ENCODE measurements at regions not wholly inside any gene's neighbourhood (a gene's known extent, or its start where the extent isn't known, plus 50 kb on each side); places are given as distances from the start of the nearest gene placed in this dataset.
"Not testable (repeated sequence)": the region's sequence is repeated elsewhere in the genome, so short reads cannot be mapped to it uniquely, and the experiment has no call there.

DNA sequence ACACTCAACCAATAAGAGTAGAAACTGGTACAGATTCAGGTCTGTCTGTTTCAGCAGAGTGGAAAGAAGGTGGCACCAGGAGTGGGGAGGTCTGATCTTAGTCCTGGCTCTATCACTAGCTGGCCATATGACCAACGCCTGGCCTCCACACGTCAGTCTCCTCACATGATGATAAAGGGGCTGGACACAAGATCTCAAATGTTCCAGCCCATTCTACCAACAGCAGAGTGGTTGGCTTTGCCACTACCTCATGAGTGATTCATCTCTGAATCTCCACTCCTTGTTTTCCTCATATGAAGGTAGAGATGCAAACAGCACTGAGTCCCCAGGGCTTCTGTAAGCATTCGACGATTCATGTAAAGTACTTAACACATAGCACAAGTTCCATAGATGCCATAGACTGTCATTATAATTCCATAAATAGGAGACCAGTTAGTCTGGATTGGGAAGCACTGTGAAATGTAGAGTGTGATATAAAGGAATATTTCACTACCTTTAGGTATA lies 281.9 kb upstream of the ASIC2 start:
- no peak for DNase-seq

DNA sequence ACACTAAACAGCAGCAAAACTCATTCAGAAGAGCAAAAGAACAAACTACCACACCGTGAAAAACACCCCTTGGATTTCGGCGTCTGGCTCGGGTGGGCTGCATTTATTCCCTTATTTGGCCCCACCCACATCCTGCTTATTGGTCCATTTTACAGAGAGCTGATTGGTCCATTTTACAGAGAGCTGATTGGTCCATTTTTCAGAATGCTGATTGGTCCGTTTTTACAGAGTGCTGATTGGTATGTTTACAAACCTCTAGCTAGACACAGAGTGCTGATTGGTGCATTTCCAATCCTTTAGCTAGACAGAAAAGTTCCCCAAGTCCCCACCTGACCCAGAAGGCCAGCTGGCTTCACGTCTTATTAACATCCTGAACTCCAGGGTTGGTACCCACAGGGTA lies 286.6 kb upstream of the ASIC2 start:
- not testable (repeated sequence) for DNase-seq

DNA sequence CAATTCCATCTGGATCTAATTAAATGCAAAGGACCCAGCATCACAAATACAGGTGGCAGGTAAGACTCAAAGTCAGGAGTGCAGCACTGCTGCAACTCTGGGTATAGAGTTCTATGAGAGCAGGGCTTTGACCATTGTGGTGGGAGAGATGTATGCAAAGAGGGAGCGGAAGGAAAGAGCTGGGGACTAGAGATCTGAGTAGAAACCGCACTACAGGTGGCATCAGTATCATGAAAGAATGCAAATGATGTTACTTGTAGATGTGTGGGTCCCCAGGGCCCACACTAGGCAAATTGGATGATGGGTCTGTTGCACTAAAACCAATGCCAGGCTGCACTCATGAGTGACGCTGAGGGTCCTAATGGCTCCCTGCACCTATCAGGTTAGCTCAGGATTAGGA lies 287.1 kb upstream of the ASIC2 start:
- DNase-seq = no peak

DNA sequence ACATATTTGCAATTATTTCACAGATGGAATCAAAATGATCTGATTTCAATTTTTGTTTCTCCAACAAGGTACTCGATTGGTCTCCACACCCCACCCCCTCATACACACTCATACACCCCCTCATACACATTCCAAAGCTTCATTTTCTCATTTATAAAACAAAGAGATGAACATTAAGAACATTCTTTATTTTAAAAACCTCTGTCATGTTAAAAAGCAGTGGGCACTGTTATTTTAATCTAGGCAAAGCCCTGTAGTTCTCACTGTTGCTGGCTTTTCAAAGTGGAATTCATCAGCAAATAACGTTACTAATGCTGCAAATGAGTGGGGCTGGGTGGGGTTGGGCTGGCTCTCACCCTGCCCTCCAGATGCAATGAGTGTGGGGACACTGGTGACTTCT lies 289.6 kb upstream of the ASIC2 start:
- no peak for DNase-seq

DNA sequence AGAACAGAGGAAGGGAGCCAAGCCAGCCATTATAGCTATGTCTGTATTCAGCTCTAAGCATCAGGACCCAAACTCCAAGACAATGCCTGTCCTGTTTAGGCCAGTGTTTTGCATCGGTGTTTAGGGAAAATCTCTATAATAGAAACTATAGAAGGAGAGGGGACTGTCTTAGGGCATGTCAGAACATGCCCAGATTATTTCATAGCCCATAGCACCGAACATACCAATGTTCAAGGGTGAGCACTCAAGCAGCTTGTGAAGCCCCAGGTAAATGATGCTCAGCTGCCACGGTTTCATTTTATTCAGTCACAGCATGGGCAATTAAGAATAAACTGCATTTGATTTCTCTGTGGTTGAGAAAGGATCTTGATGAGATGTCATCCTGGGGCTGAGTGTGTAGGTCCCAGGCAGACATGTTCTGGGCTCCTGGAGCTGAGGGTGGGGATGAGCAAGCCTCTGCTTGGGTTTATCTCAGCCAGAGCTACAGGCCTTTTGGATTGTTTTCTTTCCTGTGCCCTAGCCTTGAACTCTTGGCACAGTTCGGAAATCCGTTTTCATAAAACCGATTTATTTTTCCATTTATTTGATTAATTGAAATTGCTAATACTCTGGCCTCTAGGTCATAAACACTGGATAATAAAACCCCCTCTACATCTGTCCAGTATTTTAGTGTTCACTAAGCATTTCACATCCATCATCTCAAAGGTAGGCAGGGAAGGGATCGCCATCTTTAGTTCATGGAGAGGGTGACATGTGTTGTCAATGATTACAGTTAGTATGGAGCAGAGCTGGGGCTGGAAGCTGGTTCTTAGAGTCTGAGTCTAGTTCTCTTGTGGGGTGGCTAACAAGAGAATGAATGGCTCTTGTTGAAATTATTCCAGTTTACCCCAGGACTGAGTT lies 290.7 kb upstream of the ASIC2 start:
- no peak for DNase-seq

DNA sequence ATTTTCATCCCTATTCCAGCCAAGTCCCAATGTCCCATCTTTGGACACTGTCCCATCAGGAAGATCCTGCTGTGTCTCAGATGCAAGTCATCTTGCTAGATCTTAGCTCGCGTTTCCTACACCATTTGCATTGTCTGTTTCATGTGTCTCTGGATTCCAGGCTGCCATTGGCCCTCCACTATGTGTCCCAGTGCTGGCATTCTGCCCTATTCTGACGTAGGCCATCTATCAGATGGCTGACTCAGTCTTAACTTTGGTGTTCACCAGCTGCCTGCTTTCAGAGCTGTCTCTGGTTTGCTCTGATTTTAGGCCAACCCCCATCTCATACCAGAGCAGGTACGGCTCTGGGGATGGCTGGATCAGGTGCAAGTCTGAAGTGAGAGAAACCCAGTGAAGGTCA lies 300.9 kb upstream of the ASIC2 start:
- DNase-seq = no peak

DNA sequence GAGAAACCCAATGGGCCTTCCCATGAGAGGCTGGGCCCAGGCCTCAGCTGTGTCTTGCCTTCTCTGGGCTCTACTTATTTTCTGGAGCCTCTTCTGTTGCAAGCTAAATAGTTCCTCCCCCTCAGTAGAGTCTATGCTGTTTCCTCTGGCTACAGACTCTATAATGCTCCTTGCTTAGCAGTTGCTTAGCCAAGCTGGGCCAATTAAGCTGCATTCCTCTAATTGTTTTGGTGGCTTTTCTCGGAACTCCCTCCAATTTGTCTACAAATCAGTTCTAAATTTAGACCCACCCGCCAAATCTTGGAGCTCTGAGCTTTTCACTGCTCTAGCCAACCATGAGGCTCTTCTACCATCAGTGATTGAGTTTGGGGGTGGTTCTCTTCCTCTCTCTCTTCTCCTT lies 302.7 kb upstream of the ASIC2 start:
- DNase-seq = no peak

DNA sequence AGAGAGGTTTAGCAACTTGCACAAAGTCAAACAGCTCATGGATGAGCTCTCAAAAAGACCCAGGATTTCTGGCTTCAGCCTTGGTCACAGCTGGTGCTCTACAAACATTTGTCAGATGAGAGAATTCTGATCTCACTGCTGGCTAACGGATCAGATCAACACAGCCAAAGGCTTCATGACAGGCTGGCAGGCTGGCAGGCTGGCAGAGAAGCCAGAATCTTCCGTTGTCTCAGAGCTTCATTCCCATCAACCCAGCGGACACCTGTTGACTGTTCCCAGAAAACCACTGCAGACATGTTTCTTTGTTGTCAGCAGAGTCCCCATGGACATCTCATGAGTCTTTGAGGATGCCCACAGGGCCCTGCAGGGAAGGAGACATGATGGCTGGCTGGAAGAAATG lies 303.8 kb upstream of the ASIC2 start:
- no peak for DNase-seq

DNA sequence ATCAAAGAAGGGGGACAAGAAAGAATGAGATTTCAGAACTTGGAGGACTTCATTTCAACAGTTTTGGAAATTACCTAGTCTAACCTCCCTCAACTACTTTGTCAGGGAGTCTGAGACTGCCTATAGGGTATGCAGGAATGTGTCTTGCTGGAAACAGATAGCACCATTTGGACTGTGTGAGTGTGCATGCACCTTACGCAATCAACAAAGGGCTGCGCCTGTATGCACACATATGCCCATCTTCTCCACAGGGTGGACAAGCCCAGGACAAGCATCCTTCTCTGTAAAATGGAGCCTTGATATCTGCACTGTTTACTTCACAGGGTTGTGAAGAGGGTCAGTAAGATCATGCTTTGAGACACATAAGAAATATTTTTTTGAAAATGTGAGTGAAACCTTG lies 305.7 kb upstream of the ASIC2 start:
- no peak for DNase-seq

DNA sequence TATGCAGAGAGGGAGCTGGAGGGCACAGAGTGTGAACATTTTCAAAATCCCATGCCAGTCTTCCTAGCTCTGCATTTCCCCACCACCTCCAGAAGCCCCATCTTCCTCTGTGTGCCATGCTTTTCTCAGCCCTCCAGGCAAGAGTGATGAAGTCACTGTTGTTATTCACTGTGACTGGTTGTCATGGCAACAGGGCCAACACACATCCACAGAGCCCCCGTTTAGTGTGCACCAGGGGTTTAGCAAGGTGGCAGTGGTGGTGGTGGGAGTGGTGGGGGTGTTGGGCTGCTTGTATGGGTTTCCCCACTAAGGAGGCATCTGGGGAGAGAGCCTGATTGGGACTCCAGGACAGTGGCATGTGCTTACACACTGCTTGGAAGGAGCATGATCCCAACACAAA lies 309.9 kb upstream of the ASIC2 start:
- no peak for DNase-seq

DNA sequence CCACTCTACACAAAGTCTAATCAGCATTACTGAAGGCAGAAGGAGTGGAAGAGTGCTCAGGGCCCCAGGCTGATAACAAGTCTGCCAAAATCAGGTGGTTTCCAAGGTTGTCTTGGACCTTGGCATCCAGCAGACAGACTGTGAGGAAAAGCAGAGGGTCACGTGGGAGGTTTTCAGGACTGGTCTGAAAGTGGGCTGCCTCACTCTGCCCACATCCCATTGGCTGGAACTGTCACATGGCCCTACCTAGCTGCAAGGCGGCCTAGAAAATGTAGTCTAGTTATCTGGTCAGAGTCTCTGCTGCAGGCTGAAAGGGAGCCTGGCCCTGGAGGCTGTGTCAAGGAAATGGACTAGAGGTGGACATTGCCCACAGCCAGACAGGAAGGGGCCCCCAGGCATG lies 310.7 kb upstream of the ASIC2 start:
- DNase-seq = no peak

DNA sequence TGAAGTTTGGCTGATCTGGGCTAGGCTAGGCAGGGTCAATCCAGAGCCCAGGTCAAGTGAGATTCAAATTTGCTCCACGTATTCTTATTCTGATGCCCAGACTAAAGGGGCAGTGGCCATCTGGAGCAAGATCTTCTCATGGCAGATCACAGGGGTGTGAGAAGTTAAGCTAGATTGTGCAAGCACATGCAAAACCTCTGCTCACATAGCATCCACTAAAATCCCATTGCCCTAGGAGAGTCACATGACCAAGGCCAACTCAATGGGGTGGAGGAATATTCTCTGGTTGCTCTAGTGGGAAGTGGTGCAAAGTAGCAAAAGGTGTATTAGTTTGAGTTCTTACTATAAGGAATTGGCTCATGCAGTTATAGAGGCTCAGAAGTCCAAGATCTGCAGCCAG lies 318.4 kb upstream of the ASIC2 start:
- no peak for DNase-seq

DNA sequence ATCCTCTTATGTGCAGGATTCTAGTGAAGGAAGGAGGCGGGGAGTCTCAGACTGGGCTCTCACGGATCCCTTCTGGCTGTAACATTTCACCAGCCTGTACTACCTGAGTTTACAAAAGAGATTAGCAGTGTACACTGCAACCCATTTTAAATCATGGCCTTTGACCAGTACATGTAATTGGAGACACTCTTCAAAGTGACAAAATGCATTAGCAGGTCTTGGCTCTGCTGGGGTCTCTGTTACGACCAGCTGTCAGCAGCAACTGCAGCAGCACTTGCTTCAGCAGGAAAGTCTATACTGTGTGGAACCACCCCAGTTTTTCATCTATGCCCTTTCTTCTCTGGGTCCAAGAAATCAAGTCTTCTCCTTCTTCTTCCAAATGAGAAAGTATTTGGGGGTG lies 322.8 kb upstream of the ASIC2 start:
- no peak for DNase-seq

DNA sequence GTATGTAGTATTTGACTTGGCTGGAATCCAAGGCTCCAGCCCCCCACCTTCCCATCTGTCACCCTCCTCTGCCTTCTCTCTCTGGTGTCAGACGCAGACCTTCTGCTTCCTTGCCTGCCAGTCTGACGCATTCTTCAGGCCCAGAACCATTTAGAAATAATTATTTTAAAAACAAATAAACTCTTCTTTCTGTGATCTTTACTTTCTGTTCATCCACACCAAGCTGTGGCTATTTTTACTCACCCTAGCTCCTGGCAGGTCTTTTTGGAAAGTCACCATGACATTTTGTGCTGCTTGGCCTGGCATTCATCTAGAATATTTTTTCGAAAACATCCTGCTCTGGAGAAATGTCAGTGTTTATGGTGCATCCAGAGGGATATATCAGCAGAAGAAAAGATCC lies 330.7 kb upstream of the ASIC2 start:
- DNase-seq = no peak

DNA sequence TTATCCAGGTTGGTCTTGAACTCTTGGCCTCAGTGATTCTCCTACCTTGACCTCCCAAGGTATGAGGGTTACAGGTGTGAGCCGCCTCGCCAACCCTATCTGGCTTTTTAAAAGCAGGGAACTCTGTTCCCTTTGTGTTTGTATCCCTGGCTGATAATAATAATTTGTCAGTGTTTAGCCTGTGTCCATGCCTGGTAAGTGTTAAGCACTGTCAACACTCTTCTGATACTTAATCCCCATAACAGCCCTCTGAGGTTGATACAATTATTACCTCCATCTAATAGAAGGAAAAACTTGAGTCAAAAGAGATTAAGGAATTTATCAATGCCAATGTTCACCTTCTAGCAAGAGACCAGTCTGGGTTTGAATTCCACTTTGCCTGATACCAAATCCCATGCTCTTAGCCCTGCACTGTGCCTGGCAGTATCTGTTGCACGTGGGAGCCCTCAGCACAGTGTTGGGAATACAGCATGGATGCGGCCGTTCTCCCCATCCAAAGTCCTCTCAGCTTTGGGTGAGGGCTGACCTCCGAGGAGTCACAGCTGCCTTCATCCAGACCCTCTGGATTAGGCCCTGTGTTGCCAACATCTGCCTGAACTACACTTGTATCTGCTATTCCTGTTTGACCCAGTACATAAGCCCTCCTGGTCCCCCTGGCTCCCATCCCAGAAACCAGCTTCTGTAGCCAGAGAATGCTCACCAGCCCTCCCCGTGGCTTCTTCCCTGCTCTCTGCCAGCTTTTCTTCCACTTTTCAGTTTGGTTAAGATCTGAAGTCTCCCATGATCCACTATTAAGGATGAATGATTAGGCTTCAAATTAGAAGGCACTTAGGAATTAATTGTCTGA lies 335.6 kb upstream of the ASIC2 start:
- DNase-seq = no peak

DNA sequence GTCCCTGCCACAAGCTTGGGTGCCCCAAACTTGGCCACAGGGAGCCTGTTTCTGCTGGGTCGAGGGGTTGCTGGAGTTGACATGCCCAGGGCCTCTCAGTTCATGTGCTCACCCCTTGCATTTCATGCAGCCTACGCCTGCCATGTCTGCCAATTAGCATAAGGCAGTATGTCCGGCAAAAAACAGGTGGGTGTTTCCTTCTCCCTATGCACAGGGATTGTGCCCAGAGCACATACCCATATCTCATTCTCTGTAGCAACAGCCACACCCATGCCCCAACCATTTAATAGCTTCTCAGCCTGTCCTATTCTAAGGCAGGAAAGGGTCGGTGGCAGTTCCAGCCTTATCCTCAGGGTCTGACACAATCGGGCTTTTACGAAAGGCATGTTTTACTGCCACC lies 340.4 kb upstream of the ASIC2 start:
- DNase-seq = no peak

DNA sequence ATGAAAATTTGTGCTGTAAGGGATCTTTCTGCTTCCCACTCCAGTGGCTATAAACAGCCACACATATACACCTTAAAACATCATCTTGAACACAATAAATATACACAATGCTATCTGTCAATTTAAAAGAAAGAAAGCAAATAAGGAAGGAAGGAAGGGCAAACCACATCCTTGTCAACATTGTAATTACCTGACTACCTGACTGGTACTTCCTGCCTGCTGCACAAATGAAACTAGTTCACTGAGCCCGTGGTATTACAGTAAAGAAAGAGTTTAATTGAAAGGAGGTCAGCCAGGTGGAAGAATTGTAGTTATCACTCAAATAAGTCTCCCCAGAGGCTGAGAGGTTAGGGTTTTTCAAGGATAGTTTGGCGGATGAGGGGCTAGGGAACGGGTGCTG lies 344.4 kb upstream of the ASIC2 start:
- no peak for DNase-seq

DNA sequence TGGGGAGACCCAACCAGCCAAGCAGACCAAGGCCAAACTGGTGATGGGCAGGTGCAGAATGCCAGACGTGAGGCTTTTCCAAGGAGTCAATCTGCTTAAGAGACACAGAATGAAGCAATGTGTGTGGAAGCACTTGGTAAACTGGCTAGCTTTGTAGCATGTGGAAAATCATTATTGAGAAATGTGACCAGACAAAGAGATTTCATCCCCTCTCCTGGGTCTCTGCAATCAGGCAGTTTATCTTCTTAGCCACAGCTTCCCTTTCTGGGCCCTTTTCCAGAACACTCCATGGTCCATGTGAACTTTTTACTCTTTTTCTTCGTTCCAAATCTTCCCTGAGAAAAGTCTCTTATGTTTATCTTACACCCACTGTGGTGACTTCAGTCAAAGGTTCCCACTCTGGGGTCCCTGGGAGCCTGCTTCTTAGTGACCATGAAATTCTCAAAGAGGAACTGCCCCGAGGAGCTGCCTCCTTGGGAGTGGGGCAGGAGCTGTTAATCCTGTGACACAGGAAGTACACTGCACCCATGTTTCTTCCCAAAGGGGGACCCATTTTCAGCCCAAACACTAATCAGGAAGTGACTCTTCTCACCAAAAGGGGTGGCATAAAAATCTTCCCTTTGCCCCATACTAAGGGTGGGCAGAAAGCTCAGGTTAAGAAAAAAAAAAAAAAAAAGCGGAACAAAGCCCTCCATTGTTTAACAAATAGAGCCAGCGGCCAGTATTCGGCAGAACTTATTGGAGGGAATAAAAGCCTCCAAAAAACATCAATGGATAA lies 346.2 kb upstream of the ASIC2 start:
- no peak for DNase-seq

DNA sequence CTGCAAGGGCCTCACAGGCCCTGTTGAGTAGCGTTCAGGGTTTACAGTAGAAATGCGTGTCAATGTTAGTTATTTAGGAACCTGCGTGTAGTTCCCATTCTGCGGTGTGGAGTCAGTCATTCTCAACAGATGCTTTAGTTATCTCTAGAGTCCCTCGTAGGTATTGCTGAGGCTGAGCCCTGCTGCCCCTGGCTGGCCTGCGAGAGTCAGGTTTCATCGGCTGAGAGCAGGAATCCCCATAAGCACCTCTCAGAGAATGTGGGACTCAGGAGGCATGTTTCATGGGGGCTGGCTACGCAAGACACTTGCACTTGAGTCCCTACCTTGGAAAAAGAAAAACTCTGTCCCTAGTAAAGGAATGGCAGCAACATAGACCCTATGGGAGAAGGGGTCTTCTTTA lies 347.5 kb upstream of the ASIC2 start:
- no peak for DNase-seq

DNA sequence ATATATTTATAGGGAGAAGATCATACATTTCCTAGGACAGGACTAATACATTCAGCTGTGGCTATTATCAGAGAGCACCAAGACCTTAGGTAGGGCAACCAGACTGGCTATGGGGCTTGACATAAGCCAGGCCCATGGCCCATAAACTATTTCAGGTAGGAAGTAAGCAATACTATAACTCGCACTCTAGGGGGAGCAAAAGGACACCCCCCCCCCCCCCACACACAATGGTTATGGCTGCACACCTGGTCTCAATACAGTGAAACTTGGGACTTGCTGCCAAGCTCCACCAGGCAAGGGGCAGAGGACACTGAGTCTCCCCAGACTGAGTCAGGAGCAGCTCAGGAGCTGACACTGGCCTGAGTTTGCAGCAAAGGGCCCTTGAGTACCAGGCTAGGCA lies 348.9 kb upstream of the ASIC2 start:
- no peak for DNase-seq

DNA sequence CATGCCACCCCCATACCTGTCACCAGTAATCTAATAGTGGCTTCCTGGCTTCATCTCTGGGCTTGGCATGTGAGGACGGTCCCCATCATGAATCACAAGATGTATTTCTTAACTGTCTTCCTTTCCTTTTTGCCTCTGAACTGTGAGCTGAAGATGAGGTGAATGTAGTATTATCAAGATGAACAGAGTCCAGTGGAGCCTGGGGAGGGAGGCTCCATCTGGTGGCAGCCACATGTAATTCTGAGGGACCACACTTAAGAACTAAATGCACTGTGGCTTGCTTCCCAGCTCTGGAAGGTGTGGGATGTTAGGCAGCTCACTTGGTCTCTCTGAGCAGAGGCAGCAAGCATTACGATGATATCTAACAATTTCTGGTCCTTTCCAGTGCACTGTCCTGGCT lies 354.9 kb upstream of the ASIC2 start:
- no peak for DNase-seq

DNA sequence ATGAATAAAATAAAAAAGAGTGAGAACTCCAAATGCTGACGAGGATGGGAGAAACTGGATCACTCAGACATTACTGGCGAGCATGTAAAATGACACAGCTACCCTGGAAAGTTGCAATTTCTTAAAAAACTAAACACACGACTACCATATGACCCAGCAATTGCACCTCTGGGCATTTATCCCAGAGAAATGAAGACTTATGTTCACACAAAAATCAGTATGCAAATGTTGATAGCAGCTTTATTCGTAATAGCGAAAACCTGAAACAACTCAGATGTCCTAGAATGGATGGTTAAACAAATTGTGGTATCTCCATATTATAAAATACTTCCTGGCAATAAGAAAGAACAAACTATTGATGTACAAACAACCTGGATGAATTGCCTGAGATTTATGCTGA lies 357.2 kb upstream of the ASIC2 start:
- DNase-seq = no peak

DNA sequence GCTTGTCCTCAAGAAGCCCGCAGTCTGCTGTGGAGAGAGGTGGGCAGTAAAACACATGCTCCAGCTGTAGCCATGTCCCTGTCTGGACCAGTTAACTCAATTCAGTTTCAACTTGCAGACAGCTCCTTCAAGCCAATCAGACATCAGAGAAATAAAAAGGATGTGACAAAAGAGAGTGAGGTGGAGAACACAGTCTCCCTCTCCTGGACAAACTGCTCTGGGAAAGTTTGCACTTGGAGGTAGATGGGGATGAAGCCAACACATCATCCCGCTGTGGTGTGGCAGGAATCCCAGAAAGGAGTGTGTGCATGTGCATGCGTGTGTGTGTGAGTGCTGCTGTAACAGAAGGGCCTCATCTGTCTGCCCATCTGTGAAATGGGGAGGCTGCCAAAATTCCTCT lies 358.6 kb upstream of the ASIC2 start:
- no peak for DNase-seq
